ENCODE measurements at regions not wholly inside any gene's neighbourhood (a gene's known extent, or its start where the extent isn't known, plus 50 kb on each side); places are given as distances from the start of the nearest gene placed in this dataset.

DNA sequence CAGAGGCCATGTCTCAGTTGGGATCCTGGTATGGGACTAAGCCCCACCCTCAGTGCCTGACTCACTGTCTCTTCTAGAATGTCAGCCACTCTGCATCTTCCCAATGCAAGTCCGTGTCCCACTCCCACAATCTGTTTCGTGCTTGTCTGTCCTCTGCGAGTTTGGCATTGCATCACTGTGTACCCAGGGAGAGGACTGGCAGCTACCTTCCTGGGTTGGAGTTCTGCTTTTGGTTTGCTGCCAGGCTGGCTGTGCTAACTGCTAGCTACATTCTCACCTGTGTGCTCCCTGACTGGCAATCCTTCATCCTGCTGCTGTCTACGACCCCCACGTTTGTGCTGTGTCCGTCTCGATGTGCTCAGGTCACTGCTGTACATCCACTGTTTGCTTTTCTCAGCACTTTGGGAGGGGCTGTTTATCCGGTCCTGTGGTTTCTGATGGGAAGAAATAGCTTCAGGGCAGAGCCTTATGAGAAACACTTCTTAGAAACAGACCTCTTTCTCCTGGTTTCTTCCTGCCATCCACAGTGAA is 56.0 kb upstream of the GLI3 start:
- H3K36me3 ChIP-seq (ENCODE audit: control insufficient read depth, insufficient read depth, low read length) = no peaks in the 10 kb centered on the region
- no peak overlapping the region for H3K9ac ChIP-seq (ENCODE audit: low read depth, low read length)
- H3K9me3 ChIP-seq (ENCODE audit: control insufficient read depth, insufficient read depth, low read length) = no peaks in the 10 kb centered on the region
- H3K4me3 ChIP-seq (ENCODE audit: low read depth, low read length) = no peak overlapping the region
- H3K27ac ChIP-seq (ENCODE audit: low read depth, low read length) = no peak overlapping the region
- no peaks in the 10 kb centered on the region for H3K4me1 ChIP-seq (ENCODE audit: control insufficient read depth, insufficient read depth, low read length)
- H3K27me3 ChIP-seq (ENCODE audit: control insufficient read depth, insufficient read depth, low read length) = no peaks in the 10 kb centered on the region

GRCh38 chr7:42289473-42289872 is 52.5 kb upstream of the GLI3 start:
- Histone ChIP-seq H3K9ac (ENCODE audit: low read depth, low read length) (no peak overlapping the region), H3K27ac (ENCODE audit: low read depth, low read length) (no peak overlapping the region), H3K4me3 (ENCODE audit: low read depth, low read length) (no peak overlapping the region)

More at GRCh38 chr7:42289473-42289872, 52.5 kb upstream of the GLI3 start:
- Histone ChIP-seq H3K27me3 (ENCODE audit: control insufficient read depth, insufficient read depth, low read length) (no peaks in the 10 kb centered on the region), H3K9me3 (ENCODE audit: control insufficient read depth, insufficient read depth, low read length) (no peaks in the 10 kb centered on the region), H3K4me1 (ENCODE audit: control insufficient read depth, insufficient read depth, low read length) (no peaks in the 10 kb centered on the region), H3K36me3 (ENCODE audit: control insufficient read depth, insufficient read depth, low read length) (no peaks in the 10 kb centered on the region)
